Right lobe of liver (tissue), 4 donors: ENCODE measurements at regions not wholly inside any gene's neighbourhood (a gene's known extent, or its start where the extent isn't known, plus 50 kb on each side); places are given as distances from the start of the nearest gene placed in this dataset.

Experiments used
- POLR2A ChIP-seq: fragments of 450-650 bp; IDR thresholded peaks from one replicate; pipeline ENCODE4 v1.6.1; 2017; ENCODE audit warnings: antibody characterized with exemption, mild to moderate bottlenecking
- TF ChIP-seq, protein P1 (sequence below), 4 donors: fragments of 200-600 bp in 3 of 4; fragments of 450-650 bp in 1 of 4; IDR thresholded peaks; one replicate each; pipeline versions ENCODE4 v1.5.1 to v1.8.0; 2016 to 2022; ENCODE audit warnings: antibody characterized with exemption in 4 of 4, mild to moderate bottlenecking in 2 of 4
- donor health status: DM: no; HTN: no; CAD: no.
- donor health status: DM: no; HTN: no; CAD: no.
- donor health status: DM: no; HTN: yes; CAD: no.

DNA sequence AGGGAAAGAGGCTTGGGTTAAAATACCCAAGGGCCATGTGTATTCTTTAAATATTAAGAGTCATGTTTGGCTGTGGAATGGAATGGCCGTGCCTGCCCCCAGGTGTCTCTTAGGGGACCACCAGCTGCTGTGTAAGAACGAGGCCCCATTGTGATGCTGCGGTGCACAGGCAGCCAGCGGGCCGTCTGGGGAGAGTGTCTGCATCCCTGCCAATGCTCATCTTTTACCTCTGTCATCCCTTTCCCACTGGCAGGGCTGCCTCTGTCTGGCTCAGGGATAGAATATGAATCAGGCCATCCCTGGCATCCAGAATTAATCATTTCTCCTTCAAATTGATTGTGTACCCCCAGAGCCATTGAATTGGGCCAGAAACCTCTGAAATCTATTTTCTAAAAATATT is 137.8 kb upstream of the GALNT17 start:
- TF ChIP-seq, protein P1, sequence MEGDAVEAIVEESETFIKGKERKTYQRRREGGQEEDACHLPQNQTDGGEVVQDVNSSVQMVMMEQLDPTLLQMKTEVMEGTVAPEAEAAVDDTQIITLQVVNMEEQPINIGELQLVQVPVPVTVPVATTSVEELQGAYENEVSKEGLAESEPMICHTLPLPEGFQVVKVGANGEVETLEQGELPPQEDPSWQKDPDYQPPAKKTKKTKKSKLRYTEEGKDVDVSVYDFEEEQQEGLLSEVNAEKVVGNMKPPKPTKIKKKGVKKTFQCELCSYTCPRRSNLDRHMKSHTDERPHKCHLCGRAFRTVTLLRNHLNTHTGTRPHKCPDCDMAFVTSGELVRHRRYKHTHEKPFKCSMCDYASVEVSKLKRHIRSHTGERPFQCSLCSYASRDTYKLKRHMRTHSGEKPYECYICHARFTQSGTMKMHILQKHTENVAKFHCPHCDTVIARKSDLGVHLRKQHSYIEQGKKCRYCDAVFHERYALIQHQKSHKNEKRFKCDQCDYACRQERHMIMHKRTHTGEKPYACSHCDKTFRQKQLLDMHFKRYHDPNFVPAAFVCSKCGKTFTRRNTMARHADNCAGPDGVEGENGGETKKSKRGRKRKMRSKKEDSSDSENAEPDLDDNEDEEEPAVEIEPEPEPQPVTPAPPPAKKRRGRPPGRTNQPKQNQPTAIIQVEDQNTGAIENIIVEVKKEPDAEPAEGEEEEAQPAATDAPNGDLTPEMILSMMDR (IDR thresholded peaks at IDR 0.05): no peak
- TF ChIP-seq POLR2A: no peak
